ENCODE measurements at regions not wholly inside any gene's neighbourhood (a gene's known extent, or its start where the extent isn't known, plus 50 kb on each side); places are given as distances from the start of the nearest gene placed in this dataset.

- DNase-seq (no peak), ATAC-seq (no peak)
- peaks cover 0 to 2% of the 10 kb centered on the region in 2 donors for H3K9me3 Mint-ChIP-seq
- no peak overlapping the region for H3K27ac Mint-ChIP-seq
- no peak for TF ChIP-seq CTCF (IDR thresholded peaks at IDR 0.05)
- Histone ChIP-seq H3K27ac (ENCODE audit: low read length) (no peak overlapping the region), H3K4me1 (ENCODE audit: control insufficient read depth, insufficient read depth, low read length) (no peaks in the 10 kb centered on the region), H3K36me3 (ENCODE audit: control insufficient read depth, insufficient read depth, low read length) (no peaks in the 10 kb centered on the region), H3K4me3 (ENCODE audit: low read length) (no peak overlapping the region), H3K9me3 (ENCODE audit: control insufficient read depth, insufficient read depth, low read length) (no peaks in the 10 kb centered on the region), H3K27me3 (ENCODE audit: control insufficient read depth, insufficient read depth, low read length) (no peaks in the 10 kb centered on the region)
- H3K4me3 Mint-ChIP-seq, result no peak overlapping the region
- H3K4me1 Mint-ChIP-seq, result no peaks in the 10 kb centered on the region
- H3K27me3 Mint-ChIP-seq (ENCODE audit: low read depth in 2 of 2), result peaks cover 7 to 9% of the 10 kb centered on the region in 2 donors
- 91% methylated on average over 3 of the region's 3 CpGs for WGBS (ENCODE audit: insufficient coverage)
- H3K36me3 Mint-ChIP-seq, result no peaks in the 10 kb centered on the region
- intact Hi-C loops (cut with micrococcal nuclease), result no loop called here
These were observed 263.7 kb downstream of the CEMIP2 start for GRCh38 chr9:71504636-71505035.

GRCh38 chr9:71498691-71499090, 269.6 kb downstream of the CEMIP2 start:
- Mint-ChIP-seq H3K27me3 (ENCODE audit: low read depth in 2 of 2) (peaks cover 6 to 9% of the 10 kb centered on the region in 2 donors), H3K36me3 (no peaks in the 10 kb centered on the region), H3K4me3 (no peak overlapping the region), H3K4me1 (no peaks in the 10 kb centered on the region), H3K9me3 (peaks cover 0 to 2% of the 10 kb centered on the region in 2 donors), H3K27ac (no peak overlapping the region)
- WGBS (ENCODE audit: insufficient coverage), result 89% methylated on average over 1 of the region's 1 CpG
- H3K4me1 ChIP-seq (ENCODE audit: control insufficient read depth, insufficient read depth, low read length), result no peaks in the 10 kb centered on the region
- no peak for DNase-seq
- H3K9me3 ChIP-seq (ENCODE audit: control insufficient read depth, insufficient read depth, low read length), result peaks cover 6% of the 10 kb centered on the region
- no peaks in the 10 kb centered on the region for H3K36me3 ChIP-seq (ENCODE audit: control insufficient read depth, insufficient read depth, low read length)
- no peak overlapping the region for H3K4me3 ChIP-seq (ENCODE audit: low read length)
- H3K27me3 ChIP-seq (ENCODE audit: control insufficient read depth, insufficient read depth, low read length), result no peaks in the 10 kb centered on the region
- H3K27ac ChIP-seq (ENCODE audit: low read length), result no peak overlapping the region
- no peak for TF ChIP-seq CTCF (IDR thresholded peaks at IDR 0.05)
- no peak for ATAC-seq
- intact Hi-C loops (cut with micrococcal nuclease), result no loop called here

- Mint-ChIP-seq H3K9me3 (no peaks in the 10 kb centered on the region), H3K27ac (no peak overlapping the region), H3K4me3 (no peak overlapping the region), H3K36me3 (no peaks in the 10 kb centered on the region), H3K4me1 (no peaks in the 10 kb centered on the region), H3K27me3 (ENCODE audit: low read depth in 2 of 2) (peaks cover 9 to 15% of the 10 kb centered on the region in 2 donors)
- no peaks in the 10 kb centered on the region for H3K9me3 ChIP-seq (ENCODE audit: control insufficient read depth, insufficient read depth, low read length)
- no peaks in the 10 kb centered on the region for H3K4me1 ChIP-seq (ENCODE audit: control insufficient read depth, insufficient read depth, low read length)
- H3K27ac ChIP-seq (ENCODE audit: low read length), result no peak overlapping the region
- no peaks in the 10 kb centered on the region for H3K36me3 ChIP-seq (ENCODE audit: control insufficient read depth, insufficient read depth, low read length)
- DNase-seq (peak in 1 of 2 donors; percentile 3), ATAC-seq (no peak)
- WGBS (ENCODE audit: insufficient coverage), result 43% methylated on average over 2 of the region's 2 CpGs
- intact Hi-C loops (cut with micrococcal nuclease), result no loop called here
- no peak for TF ChIP-seq CTCF (IDR thresholded peaks at IDR 0.05)
- H3K27me3 ChIP-seq (ENCODE audit: control insufficient read depth, insufficient read depth, low read length), result no peaks in the 10 kb centered on the region
- no peak overlapping the region for H3K4me3 ChIP-seq (ENCODE audit: low read length)
These were observed 277.5 kb downstream of the CEMIP2 start for GRCh38 chr9:71490810-71491209.

- ATAC-seq (no peak), DNase-seq (no peak)
- H3K4me3 ChIP-seq (ENCODE audit: low read length), result no peak overlapping the region
- H3K9me3 ChIP-seq (ENCODE audit: control insufficient read depth, insufficient read depth, low read length), result no peaks in the 10 kb centered on the region
- intact Hi-C loops (cut with micrococcal nuclease), result no loop called here
- WGBS (ENCODE audit: insufficient coverage), result 60% methylated on average over 6 of the region's 6 CpGs
- H3K9me3 Mint-ChIP-seq, result no peaks in the 10 kb centered on the region
- no peak overlapping the region for H3K4me3 Mint-ChIP-seq
- no peaks in the 10 kb centered on the region for H3K4me1 Mint-ChIP-seq
- peaks cover 0 to 8% of the 10 kb centered on the region in 2 donors for H3K27me3 Mint-ChIP-seq (ENCODE audit: low read depth in 2 of 2)
- H3K36me3 ChIP-seq (ENCODE audit: control insufficient read depth, insufficient read depth, low read length), result no peaks in the 10 kb centered on the region
- H3K36me3 Mint-ChIP-seq, result no peaks in the 10 kb centered on the region
- no peaks in the 10 kb centered on the region for H3K4me1 ChIP-seq (ENCODE audit: control insufficient read depth, insufficient read depth, low read length)
- no peak overlapping the region for H3K27ac Mint-ChIP-seq
- TF ChIP-seq CTCF (IDR thresholded peaks at IDR 0.05), result no peak
- H3K27me3 ChIP-seq (ENCODE audit: control insufficient read depth, insufficient read depth, low read length), result no peaks in the 10 kb centered on the region
- no peak overlapping the region for H3K27ac ChIP-seq (ENCODE audit: low read length)
These were observed 281.3 kb downstream of the CEMIP2 start for GRCh38 chr9:71487061-71487460.
